Activated T-cell treated with anti-CD3 and anti-CD28 coated beads, Interleukin-2, amount 50 U/mL, for 48 hours (primary cell): ENCODE measurements at regions not wholly inside any gene's neighbourhood (a gene's known extent, or its start where the extent isn't known, plus 50 kb on each side); places are given as distances from the start of the nearest gene placed in this dataset.
"Not testable (repeated sequence)": the region's sequence is repeated elsewhere in the genome, so short reads cannot be mapped to it uniquely, and the experiment has no call there.

Experiments
- DNase-seq, 2 experiments: peaks; one replicate each; pipeline ENCODE4 v3.0.0-alpha.2; 2020

- DNase-seq, result not testable (repeated sequence)
These were observed 335.3 kb downstream of the ADGRD1 start for GRCh38 chr12:131288765-131289695.

- not testable (repeated sequence) for DNase-seq
These were observed 336.1 kb downstream of the ADGRD1 start for GRCh38 chr12:131289807-131290206.

GRCh38 chr12:131290255-131290959, 336.7 kb downstream of the ADGRD1 start:
- DNase-seq, result peak in 1 of 2 experiments; percentile 1

GRCh38 chr12:131293071-131294015, 339.6 kb downstream of the ADGRD1 start:
- DNase-seq, result peak in 1 of 2 experiments; percentile 4

GRCh38 chr12:131294716-131295115, 341.0 kb downstream of the ADGRD1 start:
- DNase-seq, result not testable (repeated sequence)

- DNase-seq, result peak in 1 of 2 experiments; percentile 1
These were observed 341.4 kb downstream of the ADGRD1 start for GRCh38 chr12:131295117-131295516.

GRCh38 chr12:131295559-131295958, 341.9 kb downstream of the ADGRD1 start:
- peak; percentile 6 to 11 for DNase-seq

- peak; percentile 11 to 13 for DNase-seq
These were observed 342.4 kb downstream of the ADGRD1 start for GRCh38 chr12:131296136-131296535.

GRCh38 chr12:131296651-131297050, 342.9 kb downstream of the ADGRD1 start:
- peak; percentile 3 to 4 for DNase-seq

GRCh38 chr12:131298526-131299369, 345.0 kb downstream of the ADGRD1 start:
- peak; percentile 14 to 21 for DNase-seq

- not testable (repeated sequence) for DNase-seq
These were observed 345.6 kb downstream of the ADGRD1 start for GRCh38 chr12:131299370-131299701.

GRCh38 chr12:131303576-131303975, 349.9 kb downstream of the ADGRD1 start:
- DNase-seq, result not testable (repeated sequence)

GRCh38 chr12:131304642-131305041, 350.9 kb downstream of the ADGRD1 start:
- not testable (repeated sequence) for DNase-seq

GRCh38 chr12:131309700-131310099, 356.0 kb downstream of the ADGRD1 start:
- no peak for DNase-seq

GRCh38 chr12:131310227-131310969, 356.7 kb downstream of the ADGRD1 start:
- DNase-seq, result not testable (repeated sequence)

GRCh38 chr12:131311279-131311722, 357.6 kb downstream of the ADGRD1 start:
- peak; percentile 43 to 53 for DNase-seq

GRCh38 chr12:131311764-131312163, 358.1 kb downstream of the ADGRD1 start:
- no peak for DNase-seq

GRCh38 chr12:131312382-131312781, 358.7 kb downstream of the ADGRD1 start:
- DNase-seq, result not testable (repeated sequence)

GRCh38 chr12:131312793-131313545, 359.3 kb downstream of the ADGRD1 start:
- DNase-seq, result no peak

- DNase-seq, result no peak
These were observed 359.9 kb downstream of the ADGRD1 start for GRCh38 chr12:131313635-131314034.
